AG09319 (cell line): ENCODE measurements at regions not wholly inside any gene's neighbourhood (a gene's known extent, or its start where the extent isn't known, plus 50 kb on each side); places are given as distances from the start of the nearest gene placed in this dataset.

Source experiments
- DNase-seq: peaks from one replicate; pipeline ENCODE4 v3.0.0-alpha.2; 2010; ENCODE audit warnings: low read depth; ENCODE audit errors: extremely low read depth
- TF ChIP-seq, protein P1 (sequence below): IDR thresholded peaks from 2 replicates; pipeline ENCODE4 v1.5.1; 2011; ENCODE audit warnings: low read depth, mild to moderate bottlenecking, inconsistent platforms, low read length, moderate library complexity

DNA sequence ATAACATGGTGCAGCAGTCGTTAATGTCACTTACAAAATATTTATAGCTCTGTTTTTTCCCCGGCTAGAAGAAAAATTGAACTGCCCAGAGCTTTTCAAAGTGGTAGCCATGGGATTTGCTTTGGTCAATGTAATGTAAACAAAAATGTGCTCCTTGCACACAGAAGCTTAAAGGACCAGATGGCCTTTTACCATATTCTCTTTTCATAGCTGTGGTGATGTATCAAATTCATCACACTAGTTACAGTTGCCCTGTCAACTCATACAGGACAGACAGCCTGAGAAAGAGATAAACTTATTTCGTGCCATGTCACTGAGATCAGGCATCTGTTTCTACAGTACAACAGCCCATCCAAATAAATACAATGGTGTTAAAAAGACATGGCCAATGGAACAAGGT is 368.1 kb upstream of the CDH19 start:
- no peak for DNase-seq
- TF ChIP-seq, protein P1, sequence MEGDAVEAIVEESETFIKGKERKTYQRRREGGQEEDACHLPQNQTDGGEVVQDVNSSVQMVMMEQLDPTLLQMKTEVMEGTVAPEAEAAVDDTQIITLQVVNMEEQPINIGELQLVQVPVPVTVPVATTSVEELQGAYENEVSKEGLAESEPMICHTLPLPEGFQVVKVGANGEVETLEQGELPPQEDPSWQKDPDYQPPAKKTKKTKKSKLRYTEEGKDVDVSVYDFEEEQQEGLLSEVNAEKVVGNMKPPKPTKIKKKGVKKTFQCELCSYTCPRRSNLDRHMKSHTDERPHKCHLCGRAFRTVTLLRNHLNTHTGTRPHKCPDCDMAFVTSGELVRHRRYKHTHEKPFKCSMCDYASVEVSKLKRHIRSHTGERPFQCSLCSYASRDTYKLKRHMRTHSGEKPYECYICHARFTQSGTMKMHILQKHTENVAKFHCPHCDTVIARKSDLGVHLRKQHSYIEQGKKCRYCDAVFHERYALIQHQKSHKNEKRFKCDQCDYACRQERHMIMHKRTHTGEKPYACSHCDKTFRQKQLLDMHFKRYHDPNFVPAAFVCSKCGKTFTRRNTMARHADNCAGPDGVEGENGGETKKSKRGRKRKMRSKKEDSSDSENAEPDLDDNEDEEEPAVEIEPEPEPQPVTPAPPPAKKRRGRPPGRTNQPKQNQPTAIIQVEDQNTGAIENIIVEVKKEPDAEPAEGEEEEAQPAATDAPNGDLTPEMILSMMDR = no peak

DNA sequence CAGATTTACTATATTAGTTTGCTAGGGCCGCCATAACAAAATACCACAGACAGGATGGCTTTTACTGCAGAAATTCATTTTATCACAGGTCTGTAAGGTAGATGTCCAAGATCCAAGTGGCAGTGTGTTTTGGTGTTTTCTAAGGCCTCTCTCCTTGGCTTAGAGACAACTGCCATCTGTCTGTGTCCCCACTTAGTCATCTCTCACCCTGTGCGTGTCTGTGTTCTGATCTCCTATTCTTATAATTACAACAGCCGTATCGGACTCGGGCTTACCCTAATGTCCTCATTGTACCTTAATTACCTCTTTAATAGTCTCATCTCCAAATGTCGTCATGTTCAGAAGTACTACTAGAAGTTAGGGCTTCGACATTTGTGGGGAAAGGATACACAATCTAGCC is 362.3 kb upstream of the CDH19 start:
- TF ChIP-seq, protein P1 = no peak
- DNase-seq = no peak

DNA sequence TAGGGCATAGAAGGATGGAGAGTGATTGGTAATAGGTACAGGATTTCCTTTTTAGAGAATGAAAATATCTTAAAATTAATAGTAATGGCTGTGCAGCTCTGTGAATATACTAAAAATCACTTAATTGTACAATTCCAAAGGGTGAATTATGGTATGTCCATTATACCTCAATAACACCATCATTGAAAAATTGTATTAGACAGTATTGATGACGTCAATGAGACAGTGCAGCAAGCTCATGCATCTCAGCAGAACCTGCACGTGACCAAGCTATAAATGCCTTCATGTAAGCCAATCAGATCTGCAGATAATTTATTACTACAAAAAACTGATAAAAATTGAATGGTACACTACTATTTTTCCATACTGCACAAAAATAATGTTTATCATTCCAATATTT is 354.4 kb upstream of the CDH19 start:
- TF ChIP-seq, protein P1 = no peak
- DNase-seq = no peak

DNA sequence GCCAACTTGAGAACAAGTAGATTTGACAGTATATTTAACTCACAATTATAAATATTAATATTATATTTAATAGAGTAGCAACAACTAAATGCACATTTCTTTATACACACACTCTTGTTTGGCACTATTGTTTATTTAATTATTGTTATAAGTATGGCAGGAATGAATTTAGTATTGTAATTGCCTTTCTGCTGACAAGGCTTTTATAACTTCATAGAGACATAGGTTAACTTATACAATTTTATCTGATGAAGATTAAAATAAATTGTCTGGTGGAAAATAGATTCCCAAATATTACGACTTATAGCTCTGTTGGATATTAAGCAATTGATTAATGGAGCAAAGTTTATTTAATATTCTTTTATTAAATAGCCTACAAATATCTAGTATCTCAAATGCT is 347.9 kb upstream of the CDH19 start:
- DNase-seq = no peak
- TF ChIP-seq, protein P1 = no peak

DNA sequence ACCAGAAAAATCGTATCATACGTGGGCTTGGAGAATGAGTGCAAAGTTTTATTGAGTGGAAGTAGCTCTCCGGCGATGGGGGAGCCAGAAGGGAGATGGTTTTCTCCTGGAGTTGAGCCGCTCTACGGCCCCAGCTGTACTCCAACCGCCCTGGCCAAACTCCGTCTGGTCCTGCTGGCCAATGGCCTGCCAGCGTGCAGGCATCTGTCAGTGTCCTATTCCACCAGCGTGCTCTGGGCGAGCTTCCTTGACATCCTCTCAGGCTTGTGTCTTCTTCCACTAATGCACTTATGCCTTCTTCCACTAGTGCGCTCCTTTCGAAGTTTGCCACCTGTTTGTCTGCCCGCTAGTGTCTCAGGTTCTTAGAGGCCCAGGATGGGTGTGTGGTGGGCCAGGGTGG is 345.5 kb upstream of the CDH19 start:
- TF ChIP-seq, protein P1 = no peak
- no peak for DNase-seq

DNA sequence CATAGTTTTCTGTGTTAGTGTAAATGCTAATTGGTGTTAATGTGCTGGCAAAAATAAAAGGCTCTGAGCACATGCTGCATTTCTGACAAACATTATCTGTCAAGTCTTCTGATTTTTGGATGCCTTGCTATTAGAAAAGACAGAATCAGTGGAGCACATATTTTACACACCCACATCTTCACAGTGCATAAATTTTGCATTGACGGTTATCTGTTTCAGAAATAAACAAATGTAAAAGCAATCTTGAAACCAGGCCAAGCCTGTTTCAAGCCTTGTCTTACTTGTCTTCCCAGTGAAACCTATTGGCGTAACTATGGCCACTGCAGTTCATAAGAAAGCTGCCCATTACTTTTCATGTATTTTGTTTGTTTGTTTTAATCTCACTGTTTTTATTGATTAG is 333.7 kb upstream of the CDH19 start:
- TF ChIP-seq, protein P1 = no peak
- no peak for DNase-seq

DNA sequence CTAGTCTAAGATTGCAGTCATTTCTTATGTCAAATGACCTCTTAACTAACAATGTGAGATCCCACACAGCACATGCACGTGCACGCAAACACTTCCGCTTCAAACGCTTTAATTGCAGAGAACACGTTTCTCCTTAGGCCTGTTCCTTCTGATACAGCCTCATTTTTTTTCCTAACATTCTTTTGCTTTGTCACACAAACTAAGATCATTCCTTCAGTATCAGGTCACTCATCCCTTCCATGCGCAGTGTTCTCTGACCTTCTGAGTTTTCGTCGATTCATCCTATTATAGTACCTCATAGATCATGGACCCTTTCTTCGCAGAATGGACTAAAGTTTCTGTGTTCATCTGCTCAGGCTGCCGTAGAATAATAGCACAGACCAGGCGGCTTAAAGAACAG is 327.1 kb upstream of the CDH19 start:
- TF ChIP-seq, protein P1 = no peak
- DNase-seq = no peak

DNA sequence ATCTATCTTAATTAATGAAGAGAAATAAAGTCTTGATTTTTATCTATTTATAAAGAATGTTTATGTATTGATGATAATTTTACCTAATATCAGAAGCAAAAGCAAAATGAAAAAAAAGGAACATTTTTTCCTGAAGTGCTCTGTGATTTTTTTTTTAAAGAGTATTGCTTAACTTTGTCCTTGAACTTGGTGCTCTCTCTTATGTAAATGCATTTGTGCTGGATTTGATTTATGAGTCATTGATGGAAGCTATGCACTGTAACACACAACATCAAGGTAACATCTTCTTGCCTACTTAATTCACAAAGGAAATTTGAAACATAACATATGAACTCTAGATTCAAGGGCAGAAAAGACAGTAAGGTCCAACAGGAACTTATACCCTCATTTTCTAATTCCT is 312.9 kb upstream of the CDH19 start:
- TF ChIP-seq, protein P1 = no peak
- no peak for DNase-seq
